Right ventricle myocardium inferior (tissue), 1 donor: ENCODE measurements at regions not wholly inside any gene's neighbourhood (a gene's known extent, or its start where the extent isn't known, plus 50 kb on each side); places are given as distances from the start of the nearest gene placed in this dataset.
A peak's percentile ranks its signal among the peaks of the same experiment; 100 is the strongest.
"Not testable (repeated sequence)": the region's sequence is repeated elsewhere in the genome, so short reads cannot be mapped to it uniquely, and the experiment has no call there.

ENCODE experiments used
- ATAC-seq: fragments of 200-7000 bp; cut with Tn5 transposase; one replicate; pipeline ENCODE4 v1.9.1; 2020; ENCODE audit warnings: mild to moderate bottlenecking, moderate library complexity
- DNase-seq: peaks from one replicate; pipeline ENCODE4 v3.0.0; 2021; ENCODE audit errors: missing footprints
- intact Hi-C: fragments of 100-400 bp; cut with DNase I; formaldehyde crosslinking; loops from one replicate; pipeline ENCODE4 v1.11.0; 2022
- donor health status: DM: no; HTN: yes; CAD: no; lungs with severe emphysema.

GRCh38 chr3:178336336-178336735, 199.9 kb upstream of the KCNMB2 start:
- intact Hi-C loops: no loop called here
- no peak for DNase-seq
- no peak for ATAC-seq

GRCh38 chr3:178340506-178340905, 195.7 kb upstream of the KCNMB2 start:
- ATAC-seq: no peak
- intact Hi-C loops: no loop called here
- DNase-seq: no peak

- DNase-seq: no peak
- intact Hi-C loops: no loop called here
- no peak for ATAC-seq
Observed at GRCh38 chr3:178341636-178342035, 194.6 kb upstream of the KCNMB2 start.

GRCh38 chr3:178342111-178342510, 194.1 kb upstream of the KCNMB2 start:
- intact Hi-C loops: no loop called here
- no peak for ATAC-seq
- DNase-seq: no peak

GRCh38 chr3:178343433-178344038, 192.7 kb upstream of the KCNMB2 start:
- ATAC-seq: no peak
- DNase-seq: no peak
- intact Hi-C loops: no loop called here

- intact Hi-C loops: no loop called here
- DNase-seq (no peak), ATAC-seq (no peak)
Observed at GRCh38 chr3:178345944-178346343, 190.3 kb upstream of the KCNMB2 start.

GRCh38 chr3:178348561-178349217, 187.5 kb upstream of the KCNMB2 start:
- ATAC-seq, intact Hi-C loops, DNase-seq: not testable (repeated sequence)

GRCh38 chr3:178349218-178349596, 187.0 kb upstream of the KCNMB2 start:
- DNase-seq, intact Hi-C loops, ATAC-seq: not testable (repeated sequence)

GRCh38 chr3:178350763-178351162, 185.5 kb upstream of the KCNMB2 start:
- ATAC-seq (no peak), DNase-seq (no peak)
- intact Hi-C loops: no loop called here

- intact Hi-C loops: no loop called here
- ATAC-seq (no peak), DNase-seq (no peak)
Observed at GRCh38 chr3:178352326-178353005, 183.8 kb upstream of the KCNMB2 start.

GRCh38 chr3:178353006-178353694, 183.1 kb upstream of the KCNMB2 start:
- no peak for ATAC-seq
- no peak for DNase-seq
- intact Hi-C loops: no loop called here

- no peak for DNase-seq
- no peak for ATAC-seq
- intact Hi-C loops: no loop called here
Observed at GRCh38 chr3:178359728-178360127, 176.5 kb upstream of the KCNMB2 start.

- ATAC-seq, DNase-seq, intact Hi-C loops: not testable (repeated sequence)
Observed at GRCh38 chr3:178363048-178363447, 173.2 kb upstream of the KCNMB2 start.

- intact Hi-C loops: loop anchor here (5.0 kb wide), 1 partner anchor 46 kb away; no protein-coding TSS in a partner anchor
- no peak for DNase-seq
- peak; percentile 90 for ATAC-seq
Observed at GRCh38 chr3:178367817-178368617, 168.2 kb upstream of the KCNMB2 start.

- DNase-seq (no peak), ATAC-seq (no peak)
- intact Hi-C loops: loop anchor here (5.0 kb wide), 1 partner anchor 47 kb away; no protein-coding TSS in a partner anchor
Observed at GRCh38 chr3:178369006-178369405, 167.2 kb upstream of the KCNMB2 start.

GRCh38 chr3:178369811-178370210, 166.4 kb upstream of the KCNMB2 start:
- DNase-seq (no peak), ATAC-seq (no peak)
- intact Hi-C loops: loop anchor here (5.0 kb wide), 1 partner anchor 48 kb away; no protein-coding TSS in a partner anchor

GRCh38 chr3:178370387-178370786, 165.8 kb upstream of the KCNMB2 start:
- intact Hi-C loops: no loop called here
- ATAC-seq: no peak

GRCh38 chr3:178381555-178381954, 154.7 kb upstream of the KCNMB2 start:
- no peak for ATAC-seq
- DNase-seq: no peak
- intact Hi-C loops: loop anchor here (5.0 to 10.0 kb wide), 2 partner anchors 59 to 1187 kb away; partner anchors contain the start of gene TBL1XR1

More at GRCh38 chr3:178370387-178370786, 165.8 kb upstream of the KCNMB2 start:
- no peak for DNase-seq
